Endothelial cell of umbilical vein (primary cell): ENCODE measurements at regions not wholly inside any gene's neighbourhood (a gene's known extent, or its start where the extent isn't known, plus 50 kb on each side); places are given as distances from the start of the nearest gene placed in this dataset.

Source experiments
- BruUV-seq: library from RNA; stranded (reverse); fragments of 400-500 nt; replicated peaks from 2 replicates; lab custom pipeline; 2021; lab: Mats Ljungman, UMichigan
- CTCF ChIA-PET: fragments of 300-600, 350-600 bp; sonication (Branson Sonifier 250); formaldehyde crosslinking; loops from one replicate; lab custom pipeline; 2021; ENCODE audit warnings: antibody characterized with exemption, inconsistent platforms; lab: Charles Lee
- POLR2A ChIA-PET: fragments of 300-600, 350-600 bp; sonication (Branson Sonifier 250); formaldehyde crosslinking; loops from one replicate; lab custom pipeline; 2021; ENCODE audit warnings: antibody characterized with exemption, inconsistent platforms; lab: Charles Lee
- DNase-seq: peaks from one replicate; pipeline ENCODE4 v3.0.0-alpha.2; 2011; ENCODE audit warnings: low read depth, low spot score
- FAIRE-seq: peaks from 2 replicates; lab custom pipeline; 2011; peaks lifted over from hg19 to GRCh38; lab: Jason Lieb, UNC
- H2AFZ ChIP-seq: 2 replicates; pipeline ENCODE4 v1.6.0; 2012; ENCODE audit warnings: low read depth, low read length, control low read depth, inconsistent platforms
- H3K27ac ChIP-seq: 2 replicates; pipeline ENCODE4 v1.5.1; 2011; ENCODE audit warnings: low read depth, mild to moderate bottlenecking, control low read depth, low read length, moderate library complexity; ENCODE audit not compliant: insufficient read depth
- H3K27me3 ChIP-seq, 2 experiments: 2 replicates each; pipeline versions ENCODE4 v1.6.0 to v1.6.1; 2011; ENCODE audit warnings: low read length in 2 of 2, mixed read lengths in 1 of 2; ENCODE audit not compliant: control insufficient read depth in 2 of 2, insufficient read depth in 2 of 2
- H3K36me3 ChIP-seq, 2 experiments: 2 replicates in 1 of 2; 3 replicates in 1 of 2; pipeline ENCODE4 v1.5.1; 2011; ENCODE audit warnings: low read length in 2 of 2, mild to moderate bottlenecking in 1 of 2, moderate library complexity in 1 of 2; ENCODE audit not compliant: control insufficient read depth in 2 of 2, insufficient read depth in 2 of 2; ENCODE audit errors: extremely low read depth in 1 of 2
- H3K4me1 ChIP-seq: 3 replicates; pipeline ENCODE4 v1.5.1; 2011; ENCODE audit warnings: mild to moderate bottlenecking, low read length; ENCODE audit not compliant: control insufficient read depth, insufficient read depth; ENCODE audit errors: extremely low read depth
- H3K4me2 ChIP-seq: 2 replicates; pipeline ENCODE4 v1.6.1; 2011; ENCODE audit warnings: low read length, control low read depth, mixed read lengths; ENCODE audit not compliant: insufficient read depth
- H3K4me3 ChIP-seq, 3 experiments: fragments of 200-600 bp in 1 of 3; sonication (generic), shearing (Covaris generic) in 1 of 3; replicated peaks in 1 of 3; 2 replicates each; pipeline ENCODE4 v1.5.1; 2011 to 2016; ENCODE audit warnings: control low read depth in 3 of 3, low read length in 3 of 3, mild to moderate bottlenecking in 2 of 3, inconsistent platforms in 1 of 3, low read depth in 1 of 3, moderate library complexity in 1 of 3; ENCODE audit not compliant: insufficient read depth in 1 of 3
- H3K79me2 ChIP-seq: 2 replicates; pipeline ENCODE4 v1.6.0; 2012; ENCODE audit warnings: low read length, inconsistent platforms; ENCODE audit not compliant: control insufficient read depth, insufficient read depth
- H3K9ac ChIP-seq: replicated peaks from 2 replicates; pipeline ENCODE3; 2011; ENCODE audit warnings: low read length, control low read depth; ENCODE audit not compliant: insufficient read depth; ENCODE audit errors: extremely low read depth
- H3K9me1 ChIP-seq: replicated peaks from 3 replicates; pipeline ENCODE4 v1.6.0; 2011; ENCODE audit warnings: mild to moderate bottlenecking, low read length; ENCODE audit not compliant: control insufficient read depth, insufficient read depth; ENCODE audit errors: extremely low read depth
- H3K9me3 ChIP-seq: replicated peaks from 2 replicates; pipeline ENCODE4 v1.5.1; 2012; ENCODE audit warnings: low read length, inconsistent platforms; ENCODE audit not compliant: control insufficient read depth, insufficient read depth
- H4K20me1 ChIP-seq: replicated peaks from 2 replicates; pipeline ENCODE3; 2011; ENCODE audit warnings: mild to moderate bottlenecking, low read length; ENCODE audit not compliant: control insufficient read depth, insufficient read depth; ENCODE audit errors: extremely low read depth
- CTCF ChIP-seq, 2 donors: IDR thresholded peaks; 1 replicate in 1 of 2; 2 replicates in 1 of 2; pipeline ENCODE4 v1.5.1; 2011; ENCODE audit warnings: low read length in 2 of 2, mild to moderate bottlenecking in 2 of 2, moderate library complexity in 2 of 2, control low read depth in 1 of 2, inconsistent platforms in 1 of 2, low read depth in 1 of 2; ENCODE audit not compliant: insufficient read depth in 1 of 2; ENCODE audit errors: extremely low read depth in 1 of 2
- JUN ChIP-seq: IDR thresholded peaks from 2 replicates; pipeline ENCODE4 v1.6.1; 2011; ENCODE audit warnings: borderline replicate concordance, low read depth; ENCODE audit not compliant: insufficient read length, insufficient read depth
- MAX ChIP-seq: IDR thresholded peaks from 2 replicates; pipeline ENCODE4 v1.6.1; 2011; ENCODE audit not compliant: insufficient read depth, insufficient read length
- MYC ChIP-seq: IDR thresholded peaks from one replicate; pipeline ENCODE4 v1.6.1; 2011; ENCODE audit warnings: mild to moderate bottlenecking, low read depth, low read length
- POLR2A ChIP-seq: IDR thresholded peaks from 2 replicates; pipeline ENCODE4 v1.6.1; 2012; ENCODE audit warnings: low read depth, mild to moderate bottlenecking, control low read depth, low read length
- dilution Hi-C: fragments of 300-500 bp; cut with MboI; formaldehyde crosslinking; loops from one replicate; pipeline ENCODE4 v1.15.0; 2019; ENCODE audit warnings: low sequenced_read_pairs; ENCODE audit not compliant: extremely low pct_ligation_motif_present
- intact Hi-C: fragments of 100-400 bp; cut with micrococcal nuclease; formaldehyde crosslinking; loops from one replicate; pipeline ENCODE4 v1.10.0; 2022

GRCh38 chrX:99301990-99302389 is 1108.1 kb downstream of the PCDH19 start:
- dilution Hi-C loops, result no loop called here

More at GRCh38 chrX:99301990-99302389, 1108.1 kb downstream of the PCDH19 start:
- TF ChIP-seq POLR2A, result no peak
- TF ChIP-seq CTCF (IDR thresholded peaks at IDR 0.05; ENCODE audit: extremely low read depth in 1 of 2, insufficient read depth in 1 of 2, low read depth in 1 of 2, low read length in 2 of 2), result no peak
- TF ChIP-seq MYC, result no peak
- no peak for TF ChIP-seq JUN
- TF ChIP-seq MAX, result no peak
- FAIRE-seq, result no peak
- no peak overlapping the region for H3K4me3 ChIP-seq
- no peak for DNase-seq
- no peak overlapping the region for H3K27ac ChIP-seq
- H3K79me2 ChIP-seq, result no peaks in the 10 kb centered on the region
- ChIA-PET POLR2A (no interaction called here), CTCF (no interaction called here)
- H2AFZ ChIP-seq, result no peak overlapping the region
- no peak overlapping the region for H3K4me2 ChIP-seq
- H3K27me3 ChIP-seq, result no peaks in the 10 kb centered on the region
- H3K9me3 ChIP-seq, result no peaks in the 10 kb centered on the region
- intact Hi-C loops, result loop anchor here (10.0 kb wide), 1 partner anchor 1073 kb away; no protein-coding TSS in a partner anchor
- no peaks in the 10 kb centered on the region for H4K20me1 ChIP-seq
- no peak overlapping the region for H3K9ac ChIP-seq
- no TSS peak for BruUV-seq
- H3K36me3 ChIP-seq, result no peaks in the 10 kb centered on the region
- H3K4me1 ChIP-seq, result no peaks in the 10 kb centered on the region
- no peaks in the 10 kb centered on the region for H3K9me1 ChIP-seq
